RCC 7860 (cell line): ENCODE measurements at regions not wholly inside any gene's neighbourhood (a gene's known extent, or its start where the extent isn't known, plus 50 kb on each side); places are given as distances from the start of the nearest gene placed in this dataset.

Source experiments
- DNase-seq: peaks from one replicate; pipeline ENCODE4 v3.0.0-alpha.2; 2015; ENCODE audit warnings: low spot score
- FAIRE-seq: peaks from 2 replicates; lab custom pipeline; 2012; peaks lifted over from hg19 to GRCh38; lab: Jason Lieb, UNC

DNA sequence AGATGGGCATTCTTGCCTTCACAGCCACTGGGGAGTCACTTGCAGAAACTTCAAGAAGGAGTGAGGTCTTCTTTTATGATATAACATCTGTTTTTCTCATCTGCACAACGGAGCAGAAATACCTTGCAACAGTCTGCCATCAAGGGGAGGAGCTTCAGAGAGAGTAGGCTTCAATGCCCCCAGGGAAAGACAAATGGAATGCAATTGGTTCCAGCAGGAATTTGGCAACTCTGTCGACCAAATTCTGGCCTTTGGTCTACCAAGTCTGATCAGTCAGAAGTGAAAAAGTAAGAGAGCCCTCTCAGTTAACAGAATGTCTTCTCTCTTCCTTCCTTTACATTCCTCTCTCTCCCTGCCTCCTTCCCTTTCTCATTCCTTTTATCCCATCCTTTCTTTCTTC lies 229.3 kb downstream of the IDS start:
- no peak for FAIRE-seq
- no peak for DNase-seq

DNA sequence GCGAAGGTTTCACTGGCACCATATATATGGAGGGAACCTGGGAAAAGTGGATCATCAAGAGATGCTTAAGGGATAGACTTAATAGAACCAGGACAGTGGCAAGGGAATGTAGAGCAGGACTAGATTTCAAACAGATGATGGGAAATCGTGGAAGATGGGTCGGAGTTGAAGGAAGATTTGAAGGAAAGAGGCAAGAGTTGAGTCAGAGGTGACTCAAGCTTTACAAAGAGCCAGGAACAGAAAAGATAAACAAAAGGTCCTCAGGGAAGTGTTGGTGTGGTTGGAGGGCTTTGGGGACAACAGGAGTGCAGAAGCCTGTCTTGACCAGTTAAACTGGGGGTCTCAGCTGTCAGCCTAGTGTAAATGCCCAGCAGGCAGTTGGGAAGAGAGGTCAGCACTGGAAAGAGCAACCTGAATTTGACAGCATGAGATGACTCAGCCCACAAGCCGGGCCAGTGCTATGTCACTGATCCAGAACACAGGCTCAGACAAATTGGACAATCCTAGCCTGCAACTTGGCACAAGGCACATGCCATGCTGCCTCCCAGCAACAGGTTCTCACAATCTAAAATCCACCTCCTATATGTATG lies 230.5 kb downstream of the IDS start:
- DNase-seq (no peak), FAIRE-seq (no peak)

DNA sequence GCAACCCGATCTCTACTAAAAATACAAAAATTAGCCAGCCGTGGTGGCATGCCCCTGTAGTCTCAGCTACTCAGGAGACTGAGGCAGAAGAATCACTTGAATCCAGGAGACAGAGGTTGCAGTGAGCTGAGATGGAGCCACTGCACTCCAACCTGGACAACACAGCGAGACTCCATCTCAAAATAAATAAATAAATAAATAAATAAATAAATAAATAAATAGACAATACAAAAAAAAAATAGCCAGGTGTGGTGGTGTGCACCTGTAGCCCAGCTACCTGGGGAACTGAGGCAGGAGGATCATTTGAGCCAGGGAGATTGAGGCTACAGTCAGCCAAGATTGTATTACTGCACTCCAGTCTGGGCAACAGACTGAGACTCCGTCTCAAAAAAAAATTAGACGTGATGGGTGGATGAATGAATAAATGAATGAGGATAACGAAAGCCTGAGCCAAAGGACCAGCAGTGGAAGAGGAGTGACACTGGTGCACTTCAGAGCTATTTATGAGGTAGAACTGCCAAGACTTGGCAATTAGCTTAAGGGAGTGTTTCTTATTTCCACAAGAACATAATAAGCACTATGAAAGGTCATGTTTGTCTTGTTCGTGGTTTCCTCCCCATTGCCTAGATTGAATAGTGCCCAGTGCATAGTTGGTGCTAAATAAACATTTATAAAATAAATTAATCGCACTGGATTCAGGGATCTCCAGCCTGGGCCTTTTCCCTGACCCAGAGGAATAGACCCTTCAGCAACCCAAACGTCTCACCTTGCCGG lies 232.2 kb downstream of the IDS start:
- no peak for FAIRE-seq
- no peak for DNase-seq

DNA sequence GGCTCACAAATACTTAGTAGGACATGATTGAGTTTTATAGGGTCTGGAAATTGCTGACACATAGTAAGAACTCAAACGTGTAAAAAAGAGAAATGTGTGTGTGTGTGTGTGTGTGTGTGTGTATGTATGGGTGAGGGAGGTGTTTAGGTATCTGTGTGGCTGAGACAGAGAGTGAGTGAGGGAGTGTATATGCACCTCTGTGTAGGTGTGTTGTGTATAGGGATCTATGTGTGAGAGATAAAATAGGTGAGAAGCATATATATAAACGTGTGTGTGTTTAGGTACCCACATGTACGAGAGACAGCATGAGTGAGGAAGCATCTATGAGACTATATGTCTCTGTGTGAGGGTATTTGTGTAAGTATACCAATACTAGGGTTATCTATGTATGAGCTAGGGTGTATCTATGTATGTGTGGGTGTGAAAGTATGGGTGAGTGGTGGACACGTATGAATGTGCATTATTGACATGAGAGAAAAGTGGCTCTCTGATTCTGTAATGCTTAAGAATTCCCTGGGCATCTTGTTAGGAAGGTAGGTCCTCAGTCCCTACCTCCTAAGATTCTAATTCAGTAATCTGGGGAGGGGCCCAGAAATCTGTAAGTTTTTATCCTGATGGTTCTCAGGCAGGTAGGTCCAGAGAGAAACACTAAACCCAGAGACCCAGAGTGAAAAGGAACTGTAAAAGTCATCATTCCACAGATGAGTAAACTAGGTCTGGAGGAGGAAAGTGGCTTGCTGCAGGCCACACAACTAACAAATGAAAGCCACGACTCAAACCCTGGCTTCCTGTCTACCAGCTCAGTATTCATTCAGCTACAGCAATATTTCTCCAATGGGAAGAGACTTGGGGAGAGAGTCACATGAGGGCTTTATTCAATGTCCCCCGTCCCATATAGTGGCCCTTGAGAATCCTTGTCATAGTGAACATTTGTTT lies 237.0 kb downstream of the IDS start:
- no peak for FAIRE-seq

DNA sequence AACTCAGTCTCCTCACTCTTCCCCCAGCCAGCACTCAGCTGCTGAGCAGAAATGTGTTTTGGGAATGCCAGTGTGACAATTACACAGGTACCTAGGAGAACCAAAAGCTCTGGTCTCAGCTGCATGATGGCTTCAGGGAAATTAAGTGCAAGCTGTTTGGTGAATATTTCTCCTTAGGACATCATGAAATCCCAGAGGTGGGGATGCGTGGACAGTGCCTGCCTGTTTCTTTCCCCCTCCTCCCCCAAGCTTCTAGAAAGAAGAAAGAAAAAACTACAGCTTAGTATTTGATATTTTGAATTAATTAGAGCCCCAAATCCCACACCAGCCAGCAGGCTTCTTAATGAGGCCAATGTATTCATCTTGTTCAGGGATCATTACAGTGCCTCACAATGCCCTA lies 243.0 kb downstream of the IDS start:
- DNase-seq: no peak
- FAIRE-seq: no peak

More for the DNA sequence above, 237.0 kb downstream of the IDS start:
- no peak for DNase-seq

DNA sequence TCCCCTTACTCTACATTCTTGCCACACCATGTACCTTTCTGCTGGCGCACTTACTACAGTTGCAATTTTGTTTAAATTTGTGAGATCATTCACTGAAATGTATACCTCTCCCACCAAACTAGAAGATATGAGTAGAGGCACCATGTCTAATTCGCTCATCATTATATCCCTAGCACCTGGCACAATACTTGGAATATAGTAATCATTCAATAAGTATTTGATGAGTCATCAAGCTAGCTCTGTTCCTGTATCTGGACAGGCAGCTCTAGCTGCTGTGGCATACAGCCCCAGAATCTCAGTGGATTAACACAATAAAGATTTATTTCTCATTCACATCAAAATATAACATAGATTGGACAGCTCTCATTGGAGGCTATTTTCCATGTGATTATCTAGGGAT lies 245.9 kb downstream of the IDS start:
- FAIRE-seq (no peak), DNase-seq (peak; percentile 4)

DNA sequence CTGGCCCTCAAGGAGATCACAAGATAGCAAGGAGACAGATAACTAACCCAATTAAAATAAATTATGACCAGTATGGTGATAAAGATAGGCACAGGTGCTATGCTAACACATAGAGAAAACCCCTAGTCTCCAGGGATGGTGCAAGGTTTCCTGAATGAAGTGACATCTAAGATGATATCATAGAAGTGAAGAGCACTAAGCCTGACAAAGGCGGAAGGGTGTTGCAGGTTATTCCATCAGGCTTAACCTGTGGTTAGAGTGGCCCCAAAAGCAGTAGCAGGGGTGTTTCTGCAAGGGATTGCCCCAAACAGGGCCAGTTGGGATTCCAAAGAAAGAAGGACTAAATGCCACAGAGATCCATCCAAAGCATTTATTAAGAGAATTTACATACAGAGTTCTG lies 249.2 kb downstream of the IDS start:
- no peak for DNase-seq
- FAIRE-seq: no peak

DNA sequence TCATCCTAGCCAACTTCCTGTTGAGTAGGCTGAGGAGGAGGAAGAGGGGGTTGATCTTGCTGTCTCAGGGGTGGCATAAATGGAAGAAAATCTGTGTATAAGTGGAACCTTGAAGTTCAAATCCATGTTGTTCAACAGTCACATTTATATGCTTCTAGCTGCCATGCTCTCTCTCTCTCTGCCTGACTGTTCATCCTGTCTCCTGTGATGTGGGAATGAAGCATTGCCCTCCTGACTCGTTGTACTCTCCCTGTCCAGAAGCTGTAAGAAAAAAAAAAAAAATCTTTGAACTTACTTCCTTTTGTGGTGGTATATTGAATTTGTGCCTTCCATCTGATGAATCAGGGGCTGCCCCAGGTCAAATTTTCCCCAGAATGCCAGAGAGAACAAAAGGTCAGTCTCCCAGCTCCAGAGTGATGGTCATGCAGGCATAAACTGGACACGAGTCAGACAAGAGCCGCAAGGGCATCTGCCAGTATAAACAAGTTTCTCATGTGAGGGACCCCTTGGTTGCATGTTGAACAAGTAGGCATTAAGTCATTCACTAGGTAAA lies 257.0 kb downstream of the IDS start:
- no peak for DNase-seq
- FAIRE-seq: no peak

DNA sequence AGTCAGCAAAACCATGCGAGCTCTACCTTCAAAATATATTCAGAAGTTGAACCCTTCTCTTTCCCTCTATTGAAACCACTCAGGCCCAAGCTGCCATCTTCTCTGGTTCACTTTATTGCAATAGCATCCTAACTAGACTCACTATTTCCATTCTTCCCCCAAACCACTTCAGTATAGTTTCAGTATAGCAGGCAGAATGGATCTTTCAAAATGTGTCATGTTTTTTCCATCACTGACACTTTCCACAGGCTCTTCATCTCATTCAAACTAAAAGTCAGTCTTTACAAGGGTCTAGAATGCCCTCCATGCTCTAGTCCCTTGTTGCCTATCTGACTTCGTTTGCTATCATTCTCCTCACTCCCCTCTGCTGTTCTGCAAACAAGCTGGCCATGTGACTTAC lies 274.4 kb downstream of the IDS start:
- no peak for FAIRE-seq
- no peak for DNase-seq

DNA sequence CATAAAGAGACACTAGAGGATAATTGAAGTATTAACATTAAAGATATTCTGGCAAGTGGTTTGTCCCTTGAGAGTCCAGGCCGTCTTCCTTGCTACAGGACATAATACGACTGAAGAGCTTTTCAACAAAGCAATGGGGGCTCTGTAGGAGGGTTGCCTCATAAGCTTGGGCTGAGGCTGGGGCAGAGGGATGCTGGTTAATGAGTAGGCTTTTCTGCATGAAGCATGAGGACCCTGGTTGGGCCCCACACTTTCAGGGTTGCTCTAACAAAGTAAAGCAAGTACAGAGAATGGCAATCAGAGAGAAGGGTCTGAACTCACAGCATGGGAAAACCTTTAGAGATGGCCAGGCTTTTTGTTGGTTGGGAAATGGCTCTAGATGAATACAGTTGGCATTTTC lies 281.3 kb downstream of the IDS start:
- FAIRE-seq (no peak), DNase-seq (no peak)

DNA sequence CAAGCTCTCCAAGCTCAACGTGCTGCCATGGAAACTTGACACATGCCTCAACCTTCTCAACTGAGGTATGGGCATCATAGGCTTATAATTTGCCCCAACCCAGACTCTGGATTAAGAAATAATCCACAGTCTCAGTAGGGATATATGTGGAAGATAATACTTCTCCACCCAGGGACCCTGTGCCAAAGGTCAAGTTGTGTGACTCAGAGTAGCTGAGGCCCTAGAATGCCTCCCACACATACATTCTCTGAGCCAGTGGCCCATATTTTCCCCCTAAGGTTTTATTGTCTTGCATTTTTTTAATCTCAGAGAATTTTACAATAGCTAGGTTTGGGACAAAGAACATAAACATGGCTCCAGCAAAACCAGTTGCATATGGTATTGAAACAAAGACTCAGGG lies 283.1 kb downstream of the IDS start:
- DNase-seq (no peak), FAIRE-seq (no peak)

DNA sequence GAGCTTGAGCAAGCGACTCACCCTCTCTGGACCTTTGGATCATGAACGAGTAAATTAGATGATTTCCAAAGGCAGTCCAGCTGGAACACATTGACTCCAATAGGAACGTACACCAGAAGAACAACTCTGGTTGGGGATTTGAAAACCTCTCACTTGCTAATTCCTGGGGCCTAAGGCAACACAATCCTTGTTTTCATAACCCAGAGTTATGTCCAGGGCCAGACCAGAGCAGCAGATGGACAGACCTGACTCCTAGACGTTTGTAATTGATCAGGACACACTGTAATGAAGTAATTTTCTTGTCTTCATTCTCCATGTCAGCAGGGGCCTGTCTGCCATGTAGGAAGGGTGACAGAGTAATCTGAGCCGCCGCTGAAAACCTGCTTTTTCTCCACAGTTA lies 283.9 kb downstream of the IDS start:
- DNase-seq (no peak), FAIRE-seq (no peak)

DNA sequence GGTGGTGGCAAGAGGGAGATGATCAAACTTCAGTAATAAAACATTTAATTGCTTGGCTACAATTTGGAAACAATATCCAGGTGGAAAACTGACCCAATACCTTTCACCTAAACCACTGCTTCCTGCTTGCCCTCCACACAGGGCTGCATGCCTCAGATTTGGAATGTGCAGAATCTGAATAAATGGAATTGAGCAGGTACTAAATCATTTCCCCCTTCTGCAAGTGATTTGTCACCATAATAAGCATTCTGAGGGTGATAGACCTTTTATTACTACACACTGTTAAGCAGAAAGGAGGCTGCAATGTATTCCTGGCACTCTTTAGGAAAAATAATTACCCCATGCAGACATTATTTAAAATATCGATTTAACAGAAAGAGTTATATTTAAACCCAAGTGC lies 291.8 kb downstream of the IDS start:
- DNase-seq: no peak
- no peak for FAIRE-seq

DNA sequence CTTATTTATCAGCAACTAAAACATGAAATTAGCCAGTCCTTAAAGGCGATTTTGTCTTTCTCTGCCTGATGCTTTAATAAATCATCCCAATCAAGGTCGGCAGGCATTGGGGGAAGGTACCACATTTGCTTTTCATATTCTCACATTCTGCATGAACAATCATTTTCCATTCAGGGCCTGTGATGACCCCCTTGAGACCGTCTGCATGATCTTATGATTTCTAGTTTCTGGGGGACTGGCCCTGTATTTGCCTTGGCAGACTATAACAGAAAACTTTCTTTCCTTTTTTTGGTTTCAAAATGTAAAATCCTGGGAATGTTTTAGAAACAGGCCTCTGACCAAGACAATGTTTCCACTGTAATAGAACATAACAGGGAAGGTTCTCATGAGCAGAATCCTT lies 296.8 kb downstream of the IDS start:
- DNase-seq (no peak), FAIRE-seq (no peak)

DNA sequence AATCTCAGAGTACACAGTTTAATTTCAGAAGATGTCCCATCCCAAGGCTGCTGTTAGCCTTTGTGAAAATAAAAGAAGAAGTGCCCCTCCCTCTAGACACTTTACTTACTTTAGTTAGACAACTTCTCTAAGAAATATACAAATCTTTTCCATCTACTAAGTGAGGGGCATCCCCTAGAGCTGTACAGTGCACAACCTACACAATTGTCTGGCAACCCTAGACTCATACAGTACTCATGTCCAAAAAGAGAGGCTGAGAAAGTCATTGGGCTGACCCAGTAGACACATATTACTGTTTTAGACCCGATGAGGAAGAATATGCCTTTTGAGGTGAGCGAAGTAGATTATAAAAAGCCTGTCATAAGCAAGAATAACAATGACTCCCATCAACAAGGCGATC lies 297.6 kb downstream of the IDS start:
- DNase-seq: no peak
- no peak for FAIRE-seq

DNA sequence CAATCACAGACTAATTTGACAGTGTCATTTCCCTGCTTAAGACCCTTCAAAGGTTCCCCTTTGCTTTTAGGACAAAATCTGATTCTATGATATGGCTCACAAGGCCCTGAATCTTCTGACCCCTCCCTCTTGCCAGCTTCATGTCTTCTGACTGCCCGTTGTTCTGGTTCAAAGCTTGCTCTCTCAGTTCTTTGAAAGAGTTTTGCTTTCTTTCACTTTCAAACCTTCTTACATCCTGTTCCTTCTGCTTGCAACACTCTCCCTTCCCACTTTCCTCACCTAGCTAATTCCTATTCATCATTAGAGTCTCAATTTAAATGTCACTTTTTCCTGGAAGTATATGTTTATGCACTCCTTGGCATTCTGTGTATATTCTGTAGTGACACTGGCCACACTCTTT lies 299.2 kb downstream of the IDS start:
- DNase-seq (no peak), FAIRE-seq (no peak)

DNA sequence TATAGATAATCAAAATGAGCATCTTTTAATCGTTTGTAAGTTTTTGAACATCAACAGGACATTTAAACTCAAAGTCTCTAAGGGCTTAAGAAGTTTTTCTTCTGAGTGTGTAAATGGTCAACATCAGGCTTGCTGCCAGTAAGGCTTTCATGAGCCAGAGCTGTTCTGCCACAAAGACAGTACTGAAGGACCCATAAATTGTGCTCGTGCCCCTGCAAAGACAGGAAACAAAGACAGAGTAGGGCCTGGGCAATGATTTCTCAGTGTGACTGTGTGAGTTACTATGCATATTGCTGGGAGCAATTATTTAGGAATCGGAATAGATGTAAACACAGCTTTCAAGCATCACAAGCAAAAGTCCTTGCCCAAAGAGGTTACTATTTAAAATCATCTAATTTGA lies 300.0 kb downstream of the IDS start:
- DNase-seq: no peak
- no peak for FAIRE-seq

DNA sequence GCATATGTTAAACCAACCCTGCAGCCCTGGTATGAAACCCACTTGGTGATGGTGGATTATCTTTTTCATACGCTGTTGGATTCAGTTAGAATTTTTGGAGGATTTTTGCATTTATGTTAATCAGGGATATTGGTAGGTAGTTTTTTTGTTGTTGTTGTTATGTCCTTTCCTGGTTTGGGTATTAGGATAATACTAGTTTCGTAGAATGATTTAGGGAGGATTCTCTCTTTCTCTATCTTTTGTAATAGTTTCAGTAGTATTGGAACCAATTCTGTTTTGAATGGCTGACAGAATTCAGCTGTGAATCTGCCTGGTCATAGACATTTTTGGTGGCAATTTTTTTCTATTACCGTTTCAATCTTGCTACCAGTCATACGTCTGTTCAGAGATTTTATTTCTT lies 305.4 kb downstream of the IDS start:
- no peak for FAIRE-seq

DNA sequence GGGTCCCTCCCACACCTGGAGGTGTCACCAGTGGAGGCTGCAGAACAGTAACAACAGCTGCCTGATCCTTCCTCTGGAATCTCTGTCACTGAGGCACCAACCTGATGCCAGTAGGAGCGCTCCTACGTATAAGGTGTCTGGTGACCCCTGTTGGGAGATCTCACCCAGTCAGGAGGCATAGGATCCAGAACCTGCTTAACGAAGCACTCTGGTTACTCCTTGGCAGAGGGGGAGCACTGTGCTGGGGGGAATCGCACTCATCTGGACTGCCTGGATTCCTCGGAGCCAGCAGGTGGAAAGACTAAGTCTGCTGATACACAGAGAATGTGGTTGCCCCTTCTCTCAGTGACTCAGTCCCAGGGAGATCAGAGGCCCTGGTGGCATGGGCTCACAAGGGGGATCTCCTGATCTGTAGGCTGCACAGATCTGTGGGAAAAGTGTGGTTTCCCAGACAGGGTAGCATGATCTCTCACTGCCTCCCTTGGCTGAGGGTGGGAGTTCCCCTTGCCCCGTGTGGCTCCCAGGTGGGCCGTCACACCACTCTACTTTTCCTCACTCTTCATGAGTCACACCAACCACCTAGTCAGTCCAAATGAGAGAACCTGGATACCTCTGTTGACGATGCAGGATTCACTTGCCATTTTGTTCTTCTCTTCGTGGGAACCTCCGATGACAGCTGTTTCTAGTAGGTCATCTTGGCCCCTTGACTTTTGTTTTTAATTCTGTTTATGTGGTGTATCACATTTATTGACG lies 305.9 kb downstream of the IDS start:
- DNase-seq (no peak), FAIRE-seq (no peak)

More for the DNA sequence above, 305.4 kb downstream of the IDS start:
- no peak for DNase-seq

DNA sequence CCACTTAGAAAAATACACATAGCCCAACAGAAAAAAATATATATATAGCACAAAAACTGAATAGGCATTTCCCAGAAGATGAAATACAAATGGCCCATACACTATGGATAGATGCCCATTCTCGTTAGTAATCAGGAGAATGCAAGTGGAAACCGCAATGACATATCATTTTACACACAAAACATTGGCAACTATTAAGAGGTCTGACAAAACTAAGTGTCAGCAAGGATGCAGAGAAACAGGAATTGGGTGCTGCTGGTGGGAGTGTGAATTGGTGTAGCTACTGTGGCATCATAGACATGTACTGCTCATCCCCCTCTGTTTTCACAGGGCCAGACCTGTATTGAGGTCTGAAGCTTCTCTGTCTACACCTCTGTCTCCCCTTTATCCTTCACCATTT lies 320.0 kb downstream of the IDS start:
- DNase-seq: no peak
- no peak for FAIRE-seq
